ENCODE measurements at regions not wholly inside any gene's neighbourhood (a gene's known extent, or its start where the extent isn't known, plus 50 kb on each side); places are given as distances from the start of the nearest gene placed in this dataset.
"Not testable (repeated sequence)": the region's sequence is repeated elsewhere in the genome, so short reads cannot be mapped to it uniquely, and the experiment has no call there.

GRCh38 chr1:209095627-209096595 is 487.6 kb upstream of the CAMK1G start:
- DNase-seq, result no peak

- DNase-seq, result no peak
These were observed 483.1 kb upstream of the CAMK1G start for GRCh38 chr1:209100460-209100859.

- no peak for DNase-seq
These were observed 482.4 kb upstream of the CAMK1G start for GRCh38 chr1:209101106-209101505.

- DNase-seq, result no peak
These were observed 481.4 kb upstream of the CAMK1G start for GRCh38 chr1:209102120-209102519.

- DNase-seq, result no peak
These were observed 481.0 kb upstream of the CAMK1G start for GRCh38 chr1:209102531-209102930.

DNA sequence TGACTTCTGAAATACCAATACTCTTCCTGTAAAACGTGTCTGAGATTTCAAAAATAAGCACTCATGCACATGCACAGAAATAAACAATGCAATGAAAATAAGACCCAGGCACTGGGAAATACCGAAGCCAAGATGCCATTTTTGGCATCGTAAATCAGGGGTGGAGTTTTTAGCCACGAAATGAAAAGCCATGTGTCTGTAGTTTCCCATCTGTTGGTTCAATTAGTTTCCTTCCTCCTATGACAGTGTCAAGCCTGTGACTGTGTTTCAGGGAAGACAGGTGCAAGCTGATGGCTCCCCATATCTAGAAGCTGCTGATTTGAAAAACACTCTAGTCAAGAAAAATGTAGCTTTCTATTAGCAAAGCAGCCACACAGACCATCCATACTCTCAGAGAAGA is 480.4 kb upstream of the CAMK1G start:
- DNase-seq, result no peak

GRCh38 chr1:209104646-209105045 is 478.9 kb upstream of the CAMK1G start:
- no peak for DNase-seq

- no peak for DNase-seq
These were observed 477.8 kb upstream of the CAMK1G start for GRCh38 chr1:209105701-209106100.

- DNase-seq, result no peak
These were observed 477.2 kb upstream of the CAMK1G start for GRCh38 chr1:209106237-209106741.

GRCh38 chr1:209106861-209107260 is 476.7 kb upstream of the CAMK1G start:
- no peak for DNase-seq

GRCh38 chr1:209107535-209107934 is 476.0 kb upstream of the CAMK1G start:
- no peak for DNase-seq

GRCh38 chr1:209109001-209109785 is 474.3 kb upstream of the CAMK1G start:
- no peak for DNase-seq

- DNase-seq, result no peak
These were observed 470.0 kb upstream of the CAMK1G start for GRCh38 chr1:209113521-209113920.

GRCh38 chr1:209116705-209117104 is 466.8 kb upstream of the CAMK1G start:
- DNase-seq, result no peak

GRCh38 chr1:209123601-209124000 is 459.9 kb upstream of the CAMK1G start:
- DNase-seq, result no peak

DNA sequence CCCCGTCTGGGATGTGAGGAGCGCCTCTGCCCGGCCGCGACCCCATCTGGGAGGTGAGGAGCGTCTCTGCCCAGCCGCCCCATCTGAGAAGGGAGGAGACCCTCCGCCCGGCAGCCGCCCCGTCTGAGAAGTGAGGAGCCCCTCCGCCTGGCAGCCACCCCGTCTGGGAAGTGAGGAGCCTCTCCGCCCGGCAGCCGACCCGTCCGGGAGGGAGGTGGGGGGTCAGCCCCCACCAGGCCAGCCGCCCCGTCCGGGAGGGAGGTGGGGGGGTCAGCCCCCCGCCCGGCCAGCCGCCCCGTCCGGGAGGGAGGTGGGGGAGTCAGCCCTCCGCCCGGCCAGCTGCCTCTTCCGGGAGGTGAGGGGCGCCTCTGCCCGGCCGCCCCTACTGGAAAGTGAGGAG is 454.4 kb upstream of the CAMK1G start:
- not testable (repeated sequence) for DNase-seq

- no peak for DNase-seq
These were observed 452.6 kb upstream of the CAMK1G start for GRCh38 chr1:209130886-209131285.

DNA sequence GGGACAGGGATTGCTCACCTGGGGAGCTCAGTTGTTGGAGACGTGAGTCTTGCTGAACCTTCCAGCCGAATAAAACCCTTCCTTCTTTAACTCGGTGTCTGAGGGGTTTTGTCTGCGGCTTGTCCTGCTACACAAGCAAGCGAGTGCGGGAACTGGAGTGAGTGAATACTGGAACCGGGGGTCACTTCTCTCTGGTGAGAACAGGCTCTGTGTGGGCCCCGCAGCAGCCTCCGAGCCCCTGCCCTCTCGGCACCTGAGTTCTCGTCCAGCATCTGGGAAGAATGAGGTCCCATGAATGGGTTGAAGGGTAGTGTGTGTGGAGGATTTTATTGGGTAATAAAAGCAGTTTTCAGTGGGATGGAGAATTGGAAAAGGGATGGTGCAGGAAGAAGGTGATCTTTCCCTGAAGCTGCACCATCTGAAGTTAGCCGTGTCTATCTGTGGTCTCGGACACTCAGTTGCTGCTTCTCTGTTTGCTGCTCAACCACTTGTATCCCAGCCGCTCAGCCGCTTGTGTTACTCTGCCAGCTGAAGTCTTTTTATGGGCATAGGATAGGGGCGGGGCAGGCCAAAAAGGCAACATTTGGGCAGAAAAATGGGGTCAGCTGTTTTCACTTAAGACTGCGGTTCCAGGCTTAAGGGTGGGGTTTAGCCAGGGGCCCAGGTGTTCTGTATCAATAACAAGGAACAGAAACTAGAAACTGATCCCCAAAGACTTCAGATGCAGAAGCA is 450.6 kb upstream of the CAMK1G start:
- no peak for DNase-seq

GRCh38 chr1:209134001-209134400 is 449.5 kb upstream of the CAMK1G start:
- no peak for DNase-seq

DNA sequence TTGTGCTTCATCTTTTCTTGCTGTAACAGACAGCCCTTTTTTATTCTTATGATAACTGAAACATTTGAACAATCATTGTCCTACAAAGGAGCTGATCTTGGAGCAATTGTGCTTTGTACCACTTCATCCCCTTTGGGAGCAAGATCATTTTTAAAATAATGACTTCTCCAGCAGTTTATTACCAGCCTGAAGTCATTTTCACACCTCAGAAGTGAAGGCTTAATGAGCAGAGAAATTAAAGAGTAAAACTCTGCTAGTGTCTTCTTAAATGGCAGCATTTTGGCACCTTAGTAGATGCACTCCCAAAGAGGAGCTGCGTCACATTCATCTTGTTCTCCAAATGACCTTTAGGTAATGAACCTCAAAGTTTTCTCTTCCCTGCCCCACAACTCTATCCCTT is 439.6 kb upstream of the CAMK1G start:
- DNase-seq, result no peak

GRCh38 chr1:209150114-209150513 is 433.4 kb upstream of the CAMK1G start:
- DNase-seq, result no peak

DNA sequence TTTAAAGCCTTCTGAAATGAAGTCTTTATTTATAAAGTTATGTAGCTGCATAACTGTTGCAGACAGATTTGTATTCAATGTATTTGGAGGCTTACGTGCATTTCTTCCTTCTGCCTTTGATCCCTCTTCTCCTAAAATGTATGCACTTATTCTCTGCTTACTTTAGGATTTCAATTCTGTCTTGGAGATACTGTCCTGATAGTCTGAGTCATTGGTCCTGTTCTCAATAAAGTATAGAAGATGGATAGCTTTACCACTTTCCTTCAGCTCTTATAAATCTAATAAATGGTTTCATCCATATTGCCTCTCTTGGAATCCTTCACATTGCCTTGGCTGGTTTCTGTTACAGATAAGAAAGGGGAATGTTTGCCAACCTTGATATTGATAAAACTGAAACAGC is 430.1 kb upstream of the CAMK1G start:
- no peak for DNase-seq

- peak; percentile 6 to 16 for DNase-seq
These were observed 428.6 kb upstream of the CAMK1G start for GRCh38 chr1:209154912-209155311.

All from NCI-H526 (cell line).